Cerebellar cortex (tissue), 1 donor: ENCODE measurements at regions not wholly inside any gene's neighbourhood (a gene's known extent, or its start where the extent isn't known, plus 50 kb on each side); places are given as distances from the start of the nearest gene placed in this dataset.
A peak's percentile ranks its signal among the peaks of the same experiment; 100 is the strongest.
"Not testable (repeated sequence)": the region's sequence is repeated elsewhere in the genome, so short reads cannot be mapped to it uniquely, and the experiment has no call there.

ENCODE experiments used
- DNase-seq: peaks from one replicate; pipeline ENCODE4 v3.0.0-alpha.2; 2015; ENCODE audit warnings: low spot score

GRCh38 chr16:85514295-85514597, 98.9 kb upstream of the GSE1 start:
- no peak for DNase-seq

- DNase-seq = peak; percentile 53
Observed at GRCh38 chr16:85514598-85515318, 98.4 kb upstream of the GSE1 start.

- no peak for DNase-seq
Observed at GRCh38 chr16:85515319-85515745, 97.8 kb upstream of the GSE1 start.

DNA sequence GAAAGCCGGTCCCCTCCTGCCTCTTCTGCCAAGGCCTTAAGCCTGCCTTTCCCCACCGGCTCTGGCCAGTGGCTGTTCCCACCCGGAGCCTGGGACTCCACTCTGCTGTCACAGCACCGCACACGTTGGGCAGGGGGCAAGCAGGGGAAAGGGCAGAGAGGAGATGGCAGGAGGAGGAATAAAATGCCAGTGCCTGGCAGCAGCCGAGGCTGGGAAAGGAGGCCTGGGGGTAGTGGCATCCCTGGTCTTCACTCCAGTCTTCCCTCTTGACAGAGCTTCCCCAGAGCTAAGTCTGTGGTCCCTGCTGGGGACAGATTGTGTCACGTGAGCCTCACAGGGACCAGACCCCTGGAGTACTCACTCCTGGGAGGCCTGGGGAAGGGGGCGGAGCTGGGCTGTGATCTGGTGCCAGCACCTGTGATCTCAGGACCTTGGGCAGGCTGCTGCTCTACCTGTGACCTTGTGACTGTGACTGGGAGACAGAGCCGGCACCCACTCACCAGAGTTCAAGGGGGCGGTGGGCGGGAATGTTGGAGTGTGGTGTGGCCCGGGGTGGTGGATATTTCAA, 97.2 kb upstream of the GSE1 start:
- DNase-seq = no peak

GRCh38 chr16:85517154-85517553, 96.0 kb upstream of the GSE1 start:
- DNase-seq = no peak

- DNase-seq = no peak
Observed at GRCh38 chr16:85517563-85518179, 95.5 kb upstream of the GSE1 start.

- no peak for DNase-seq
Observed at GRCh38 chr16:85518398-85519049, 94.6 kb upstream of the GSE1 start.

DNA sequence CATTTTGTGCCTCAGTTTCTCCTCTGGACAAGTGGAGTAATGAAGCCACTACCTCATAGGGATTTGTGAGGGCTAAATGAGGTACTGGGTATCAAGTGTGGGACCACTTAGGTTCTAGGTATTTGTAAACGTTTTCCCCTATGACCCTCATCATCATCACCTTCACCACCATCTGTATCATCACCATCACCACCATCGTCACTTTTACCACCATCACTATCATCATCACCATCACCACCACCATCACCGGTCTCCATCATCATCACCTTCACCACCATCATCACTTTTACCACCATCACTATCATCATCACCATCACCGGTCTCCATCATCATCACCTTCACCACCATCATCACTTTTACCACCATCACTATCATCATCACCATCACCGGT, 94.1 kb upstream of the GSE1 start:
- not testable (repeated sequence) for DNase-seq

DNA sequence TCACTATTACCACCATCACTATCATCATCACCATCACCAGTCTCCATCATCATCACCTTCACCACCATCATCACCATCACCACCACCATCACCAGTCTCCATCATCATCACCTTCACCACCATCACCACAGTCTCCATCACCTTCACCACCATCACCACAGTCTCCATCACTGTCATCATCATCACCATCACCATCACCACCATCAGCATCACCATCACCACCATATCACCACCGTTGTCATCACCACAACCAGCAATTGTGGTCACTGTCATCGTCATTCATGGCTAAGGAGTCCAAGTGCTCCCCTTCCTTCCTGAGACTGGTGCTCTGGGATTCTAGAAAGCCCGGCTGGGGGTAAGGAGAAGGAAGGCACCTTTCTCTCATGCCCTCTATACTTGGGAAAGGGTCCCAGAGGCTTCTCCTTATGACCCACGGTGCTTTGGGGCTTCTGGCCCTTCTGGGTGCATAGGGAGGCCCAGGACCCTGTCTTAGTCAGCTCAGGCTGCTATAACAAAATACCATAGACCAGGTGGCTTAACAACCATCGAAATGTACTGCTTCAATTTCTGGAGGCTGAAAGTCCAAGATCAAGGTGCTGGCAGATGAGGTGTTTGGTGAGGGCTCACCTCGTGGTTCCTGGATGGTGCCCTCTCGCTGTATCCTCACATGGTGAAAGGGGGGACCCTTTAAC, 93.4 kb upstream of the GSE1 start:
- no peak for DNase-seq

- DNase-seq = no peak
Observed at GRCh38 chr16:85520853-85521521, 92.1 kb upstream of the GSE1 start.

GRCh38 chr16:85521552-85522307, 91.4 kb upstream of the GSE1 start:
- DNase-seq = no peak

DNA sequence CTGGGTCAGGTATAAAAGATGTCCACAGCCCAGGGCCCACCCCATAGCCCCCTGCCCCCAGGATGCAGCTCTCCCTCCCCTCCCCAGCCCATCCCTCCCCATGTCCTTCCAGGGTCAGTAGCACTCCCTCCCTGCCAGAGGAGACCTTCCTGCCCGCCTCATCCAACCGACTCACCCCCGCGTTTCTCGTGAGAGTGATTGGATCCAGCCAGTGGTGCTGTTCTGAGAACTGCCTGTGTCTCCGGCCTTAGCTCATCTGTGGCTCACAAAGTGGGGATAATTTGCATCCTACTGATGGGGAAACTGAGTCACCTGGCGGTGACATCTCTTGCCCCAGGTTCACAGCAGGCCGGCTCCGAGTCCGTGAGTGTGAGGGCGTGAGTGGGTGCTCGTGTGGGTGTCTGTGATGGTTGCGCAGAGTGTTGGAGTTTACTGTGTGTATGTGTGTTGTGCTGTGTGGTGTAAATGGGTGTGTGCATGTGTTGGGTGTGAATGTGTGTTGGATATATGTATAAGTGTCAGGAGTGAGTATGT, 90.7 kb upstream of the GSE1 start:
- no peak for DNase-seq

GRCh38 chr16:85522842-85523601, 90.1 kb upstream of the GSE1 start:
- peak; percentile 42 for DNase-seq

GRCh38 chr16:85523602-85524364, 89.3 kb upstream of the GSE1 start:
- no peak for DNase-seq

- DNase-seq = no peak
Observed at GRCh38 chr16:85524365-85524629, 88.8 kb upstream of the GSE1 start.

DNA sequence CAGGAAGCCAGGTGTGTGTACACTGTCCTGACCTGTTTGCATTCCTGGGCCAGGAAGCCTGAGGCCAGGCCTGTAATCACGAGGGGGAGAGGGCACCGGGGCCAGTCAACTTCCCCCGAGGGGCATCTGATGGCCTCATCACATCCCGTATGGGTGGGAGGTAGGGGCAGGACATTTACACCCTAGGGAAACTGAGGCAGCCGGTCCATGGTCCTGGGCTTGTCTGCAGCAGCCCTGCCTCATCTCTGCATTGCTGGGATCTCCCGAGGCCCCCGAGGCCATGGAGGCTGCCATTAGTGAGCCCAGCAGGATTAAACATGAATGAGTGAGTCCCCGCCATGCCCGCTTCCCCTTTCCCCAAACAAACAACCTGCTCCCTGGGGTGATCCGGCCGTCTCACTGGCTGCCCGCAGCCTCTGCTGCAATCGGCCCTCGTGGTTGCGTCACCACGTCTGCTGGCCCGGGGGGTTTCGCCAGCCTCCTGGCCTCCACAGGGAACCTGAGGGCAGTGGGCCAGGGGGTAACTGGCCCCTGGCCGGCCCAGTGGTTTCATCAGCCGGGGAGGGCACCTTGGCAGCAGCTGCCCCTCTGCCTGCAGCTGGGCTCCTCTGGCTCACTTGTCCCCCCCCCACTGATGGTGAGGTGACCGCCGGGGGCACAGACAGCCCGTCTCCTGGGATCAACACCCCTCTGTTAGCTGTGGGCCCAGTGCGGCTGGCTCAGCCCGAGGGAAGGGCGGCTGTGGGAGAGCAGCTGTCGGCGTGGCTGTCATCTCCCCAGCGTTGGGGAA, 88.3 kb upstream of the GSE1 start:
- DNase-seq = no peak

DNA sequence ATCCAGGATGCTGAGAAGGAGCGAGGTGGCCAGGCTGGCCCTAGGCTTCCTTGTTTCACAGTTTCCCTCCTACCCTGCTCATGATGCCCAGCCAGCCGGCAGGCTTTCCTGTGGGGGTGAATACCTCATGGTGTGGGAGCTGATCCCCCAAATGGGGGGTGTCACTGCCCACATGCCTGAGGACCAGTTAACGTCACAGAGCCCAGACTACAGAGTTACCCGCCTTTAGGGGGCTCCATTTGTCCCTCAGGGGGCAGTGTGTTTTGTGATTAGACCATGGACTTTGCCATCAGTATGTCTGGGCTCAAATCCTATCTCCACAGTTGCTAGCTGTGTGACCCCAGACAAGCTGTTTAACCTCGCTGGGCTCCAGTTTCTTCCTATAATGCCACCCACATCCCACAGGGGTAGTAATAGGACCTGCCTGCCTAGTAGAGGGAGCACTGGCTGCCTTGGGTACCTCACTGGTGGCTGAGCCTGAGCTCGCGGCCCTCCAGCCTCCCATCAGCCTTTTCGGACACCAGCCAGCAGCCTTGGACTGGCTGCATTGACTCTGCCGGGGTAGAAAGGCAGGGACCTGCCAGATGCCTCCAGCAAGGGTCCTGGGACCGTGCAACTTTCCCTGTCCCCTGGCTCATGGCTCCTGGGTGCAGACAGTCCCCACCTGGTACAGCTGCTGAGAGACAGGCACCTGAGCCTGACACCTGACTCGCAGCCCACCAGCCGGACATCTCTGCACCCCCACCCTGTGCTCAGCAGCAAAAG, 87.5 kb upstream of the GSE1 start:
- no peak for DNase-seq
